Mammary epithelial cell (primary cell): ENCODE measurements at regions not wholly inside any gene's neighbourhood (a gene's known extent, or its start where the extent isn't known, plus 50 kb on each side); places are given as distances from the start of the nearest gene placed in this dataset.

Experiments
- CTCF ChIP-seq, 2 donors: IDR thresholded peaks in 1 of 2; conservative IDR thresholded peaks in 1 of 2; 2 replicates each; pipeline ENCODE4 v1.5.1; 2011 to 2012; ENCODE audit warnings: inconsistent platforms in 2 of 2, low read length in 2 of 2, mild to moderate bottlenecking in 2 of 2, control low read depth in 1 of 2, low read depth in 1 of 2; ENCODE audit not compliant: insufficient read depth in 1 of 2; ENCODE audit errors: extremely low read depth in 1 of 2
- EZH2 ChIP-seq: IDR thresholded peaks from 2 replicates; pipeline ENCODE4 v1.6.1; 2012; ENCODE audit warnings: low read length, inconsistent platforms, borderline replicate concordance

- TF ChIP-seq CTCF (conservative IDR thresholded peaks at IDR 0.05 in 1 of 2, IDR thresholded peaks at IDR 0.05 in 1 of 2; ENCODE audit: extremely low read depth in 1 of 2, insufficient read depth in 1 of 2, low read depth in 1 of 2, low read length in 2 of 2) (no peak), EZH2 (no peak)
These were observed 81.2 kb downstream of the FAM43A start for GRCh38 chr3:194766845-194767244.
